Nephron progenitor cell (in vitro differentiated cells): ENCODE measurements at regions not wholly inside any gene's neighbourhood (a gene's known extent, or its start where the extent isn't known, plus 50 kb on each side); places are given as distances from the start of the nearest gene placed in this dataset.
A peak's percentile ranks its signal among the peaks of the same experiment; 100 is the strongest.

ENCODE experiments used
- DNase-seq: peaks from one replicate; pipeline ENCODE4 v3.0.0; 2021
- H3K27ac Mint-ChIP-seq: 2 replicates; pipeline ENCODE4 v1.8.0; 2021; ENCODE audit warnings: mild to moderate bottlenecking, moderate library complexity, mixed read lengths
- H3K27me3 Mint-ChIP-seq: 2 replicates; pipeline ENCODE4 v1.8.0; 2021; ENCODE audit warnings: mild to moderate bottlenecking, low read depth, mixed read lengths; ENCODE audit not compliant: poor library complexity
- H3K36me3 Mint-ChIP-seq: 2 replicates; pipeline ENCODE4 v1.8.0; 2021; ENCODE audit warnings: low read depth, mixed read lengths
- H3K4me1 Mint-ChIP-seq: 2 replicates; pipeline ENCODE4 v1.8.0; 2021; ENCODE audit warnings: mixed read lengths
- H3K4me3 Mint-ChIP-seq: 2 replicates; pipeline ENCODE4 v1.8.0; 2021; ENCODE audit warnings: mild to moderate bottlenecking, moderate library complexity, mixed read lengths
- H3K9me3 Mint-ChIP-seq: 2 replicates; pipeline ENCODE4 v1.8.0; 2021; ENCODE audit warnings: mild to moderate bottlenecking, moderate library complexity, mixed read lengths
- CTCF ChIP-seq: fragments of 200-600 bp; sonication (generic); IDR thresholded peaks from 2 replicates; pipeline ENCODE4 v1.5.0; 2021; ENCODE audit warnings: antibody characterized with exemption

- no peak for TF ChIP-seq CTCF
- Mint-ChIP-seq H3K27ac (no peak overlapping the region), H3K27me3 (no peaks in the 10 kb centered on the region), H3K4me3 (no peak overlapping the region), H3K4me1 (no peaks in the 10 kb centered on the region), H3K9me3 (no peaks in the 10 kb centered on the region), H3K36me3 (no peaks in the 10 kb centered on the region)
- no peak for DNase-seq
These were observed 400.0 kb downstream of the ZIC1 start for GRCh38 chr3:147809206-147809605.

DNA sequence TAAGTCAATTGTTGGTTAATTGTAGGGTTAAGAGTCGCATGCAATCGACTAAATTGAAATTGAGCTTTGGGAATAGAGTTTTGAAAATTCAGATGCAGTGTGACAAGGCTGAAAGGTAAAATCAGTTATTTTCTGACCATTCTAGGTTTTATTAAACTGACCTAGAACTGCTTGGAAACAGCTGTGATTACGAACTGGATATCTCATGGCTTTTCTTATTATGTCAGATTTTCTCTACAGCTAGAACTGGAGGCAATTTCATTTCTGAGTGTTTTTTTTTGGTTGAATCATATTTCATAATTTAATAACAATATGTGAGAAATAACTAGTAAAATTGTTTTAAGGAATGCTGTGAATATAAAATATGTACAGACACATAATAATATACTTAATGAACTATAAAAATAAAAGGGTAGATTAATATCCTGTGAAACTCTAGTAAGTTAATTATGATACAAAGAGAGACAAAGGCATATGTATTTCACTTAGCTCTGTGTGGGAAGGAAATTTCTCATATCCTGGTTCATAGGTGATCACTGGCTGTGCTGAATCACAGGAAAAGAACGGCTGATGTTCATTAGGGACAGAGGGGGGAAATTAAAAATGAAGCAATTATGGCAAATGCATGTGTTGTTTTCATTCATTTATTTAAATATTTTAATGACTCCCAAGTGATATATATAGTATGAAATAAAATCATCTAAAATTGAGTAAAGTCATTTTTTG is 403.2 kb downstream of the ZIC1 start:
- DNase-seq, result no peak
- H3K36me3 Mint-ChIP-seq, result no peaks in the 10 kb centered on the region
- H3K4me3 Mint-ChIP-seq, result no peak overlapping the region
- no peaks in the 10 kb centered on the region for H3K9me3 Mint-ChIP-seq
- no peaks in the 10 kb centered on the region for H3K27me3 Mint-ChIP-seq
- TF ChIP-seq CTCF, result no peak
- H3K4me1 Mint-ChIP-seq, result no peaks in the 10 kb centered on the region
- H3K27ac Mint-ChIP-seq, result no peak overlapping the region

- DNase-seq, result no peak
- Mint-ChIP-seq H3K4me1 (no peaks in the 10 kb centered on the region), H3K27me3 (no peaks in the 10 kb centered on the region), H3K4me3 (no peak overlapping the region), H3K36me3 (no peaks in the 10 kb centered on the region), H3K9me3 (no peaks in the 10 kb centered on the region), H3K27ac (no peak overlapping the region)
- no peak for TF ChIP-seq CTCF
These were observed 404.1 kb downstream of the ZIC1 start for GRCh38 chr3:147813256-147813655.

DNA sequence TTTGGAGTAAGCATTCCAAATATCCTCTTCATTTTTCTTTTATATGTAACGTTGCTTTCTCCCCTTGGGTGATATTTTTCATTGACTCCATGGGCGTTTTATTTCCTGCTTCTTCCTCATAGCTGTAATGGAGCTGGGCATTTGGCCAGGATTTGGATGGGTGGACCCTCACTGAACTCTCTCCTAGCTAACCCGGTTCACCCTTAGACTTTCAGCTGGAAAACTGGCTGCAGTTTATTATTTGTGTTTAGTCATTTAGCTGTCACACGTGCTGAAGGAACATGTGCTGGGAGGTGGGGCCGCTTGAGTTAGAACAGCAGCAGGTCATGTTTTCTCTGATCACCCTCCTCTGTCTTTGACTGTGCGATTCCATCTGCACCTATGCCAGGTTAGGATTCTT is 407.6 kb downstream of the ZIC1 start:
- Mint-ChIP-seq H3K36me3 (no peaks in the 10 kb centered on the region), H3K9me3 (no peaks in the 10 kb centered on the region), H3K4me3 (no peak overlapping the region), H3K4me1 (no peaks in the 10 kb centered on the region), H3K27me3 (no peaks in the 10 kb centered on the region), H3K27ac (no peak overlapping the region)
- TF ChIP-seq CTCF, result no peak
- DNase-seq, result no peak

DNA sequence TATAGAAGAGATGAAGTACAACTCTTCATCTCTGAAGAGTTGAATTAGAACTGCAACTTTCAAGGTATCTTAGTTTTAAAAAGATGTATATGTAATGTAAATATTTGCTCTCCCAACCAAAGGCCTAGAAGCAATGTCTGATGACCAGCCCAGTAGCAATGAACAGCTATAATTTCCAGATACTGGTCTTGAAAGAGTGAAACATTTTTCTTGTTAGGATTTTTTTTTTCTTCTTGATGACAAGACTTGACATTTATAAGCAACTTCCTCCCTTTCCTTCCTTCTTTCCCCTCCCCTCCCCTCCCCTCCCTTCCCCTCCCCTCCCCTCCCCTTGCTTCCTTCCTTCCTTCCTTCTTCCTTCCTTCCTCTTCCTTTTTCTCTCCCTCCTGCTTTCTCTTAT is 423.4 kb downstream of the ZIC1 start:
- H3K4me1 Mint-ChIP-seq, result no peaks in the 10 kb centered on the region
- no peaks in the 10 kb centered on the region for H3K36me3 Mint-ChIP-seq
- H3K27me3 Mint-ChIP-seq, result no peaks in the 10 kb centered on the region
- no peak for TF ChIP-seq CTCF
- H3K27ac Mint-ChIP-seq, result peak overlapping the region; percentile 22
- no peak for DNase-seq
- no peaks in the 10 kb centered on the region for H3K9me3 Mint-ChIP-seq
- H3K4me3 Mint-ChIP-seq, result no peak overlapping the region

GRCh38 chr3:147836330-147836729 is 427.2 kb downstream of the ZIC1 start:
- H3K36me3 Mint-ChIP-seq, result no peaks in the 10 kb centered on the region
- DNase-seq, result no peak
- peaks cover 9% of the 10 kb centered on the region for H3K9me3 Mint-ChIP-seq

More at GRCh38 chr3:147836330-147836729, 427.2 kb downstream of the ZIC1 start:
- Mint-ChIP-seq H3K4me3 (no peak overlapping the region), H3K4me1 (peaks cover 7% of the 10 kb centered on the region), H3K27me3 (no peaks in the 10 kb centered on the region), H3K27ac (no peak overlapping the region)
- TF ChIP-seq CTCF, result no peak
